GM21447 (cell line): ENCODE measurements at regions not wholly inside any gene's neighbourhood (a gene's known extent, or its start where the extent isn't known, plus 50 kb on each side); places are given as distances from the start of the nearest gene placed in this dataset.

Experiments
- ATAC-seq: cut with Tn5 transposase; IDR thresholded peaks from one replicate; pipeline ENCODE4 v1.9.1; 2021; ENCODE audit not compliant: unreplicated experiment

DNA sequence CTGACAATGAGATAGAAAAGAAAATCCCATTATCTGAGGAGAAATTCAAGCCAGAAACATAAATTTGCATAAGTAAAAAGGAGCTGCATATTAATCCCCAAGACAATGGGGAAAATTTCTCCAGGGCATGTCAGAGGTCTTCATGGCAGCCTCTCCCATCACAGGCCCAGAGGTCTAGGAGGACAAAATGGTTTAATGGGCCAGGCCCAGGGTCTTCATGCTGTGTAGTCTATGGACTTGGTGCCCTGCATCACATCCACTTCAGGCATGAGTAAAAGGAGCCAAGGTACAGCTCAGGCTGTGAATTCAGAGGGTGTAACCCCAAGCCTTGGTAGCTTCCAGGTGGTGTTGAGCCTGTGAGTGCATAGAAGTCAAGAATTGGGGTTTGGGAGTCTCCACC lies 1097.2 kb upstream of the RAG2 start:
- no peak for ATAC-seq

DNA sequence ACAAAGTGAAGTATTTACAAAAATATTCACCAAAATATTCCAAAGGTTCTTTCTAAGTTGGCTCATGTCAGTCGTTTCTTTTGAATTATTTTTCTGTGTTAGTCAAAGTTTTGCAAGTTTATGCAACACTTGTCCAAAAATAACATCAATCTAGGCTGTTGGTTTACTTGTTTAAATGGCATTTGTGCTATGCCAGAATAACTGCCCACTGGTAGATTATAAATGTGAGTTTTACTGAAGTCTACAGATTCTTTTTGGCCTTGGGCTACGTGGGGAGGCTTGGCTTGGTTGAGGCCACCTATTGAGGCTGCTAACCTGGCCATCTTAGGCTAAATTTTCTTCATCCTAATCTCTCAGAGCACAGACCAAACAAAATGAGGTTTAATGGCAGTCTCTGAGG lies 1091.9 kb upstream of the RAG2 start:
- ATAC-seq = no peak

DNA sequence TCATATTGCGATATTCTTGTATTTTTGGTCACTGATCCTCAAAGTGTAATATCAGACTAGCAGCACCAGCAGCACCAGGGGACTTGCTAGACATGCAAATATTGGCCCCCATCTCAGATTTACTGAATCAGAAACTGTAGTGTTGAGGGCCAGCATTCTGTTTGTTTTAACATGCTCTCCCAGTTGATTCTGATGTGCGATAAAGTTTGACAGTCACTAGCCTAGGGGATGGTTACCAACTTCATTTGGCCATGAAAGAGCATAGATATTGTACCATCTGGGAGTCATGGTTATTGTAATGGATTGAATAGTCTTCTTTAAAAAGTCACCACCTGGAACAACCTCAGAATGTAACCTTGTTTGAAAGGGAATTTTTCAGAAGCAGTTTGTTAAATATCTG lies 1090.4 kb upstream of the RAG2 start:
- ATAC-seq = no peak

DNA sequence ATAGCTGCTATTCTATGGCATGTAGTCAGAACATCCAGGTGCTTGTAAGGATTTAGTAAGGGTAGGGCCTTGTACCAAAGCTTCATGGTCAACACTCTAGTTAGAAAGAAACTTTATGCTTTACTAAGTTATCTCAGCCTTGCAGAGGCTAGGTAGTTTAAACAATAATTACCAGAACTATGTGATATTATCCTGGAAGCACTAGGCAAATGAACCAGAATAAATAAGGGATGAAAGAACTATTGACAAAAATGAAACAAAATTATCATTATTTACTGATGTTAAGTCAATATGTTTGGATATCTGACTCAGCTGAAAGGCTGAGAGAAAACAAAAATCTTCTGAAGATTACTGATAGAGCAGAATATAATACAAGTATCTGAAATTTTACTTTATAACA lies 1089.1 kb upstream of the RAG2 start:
- no peak for ATAC-seq

DNA sequence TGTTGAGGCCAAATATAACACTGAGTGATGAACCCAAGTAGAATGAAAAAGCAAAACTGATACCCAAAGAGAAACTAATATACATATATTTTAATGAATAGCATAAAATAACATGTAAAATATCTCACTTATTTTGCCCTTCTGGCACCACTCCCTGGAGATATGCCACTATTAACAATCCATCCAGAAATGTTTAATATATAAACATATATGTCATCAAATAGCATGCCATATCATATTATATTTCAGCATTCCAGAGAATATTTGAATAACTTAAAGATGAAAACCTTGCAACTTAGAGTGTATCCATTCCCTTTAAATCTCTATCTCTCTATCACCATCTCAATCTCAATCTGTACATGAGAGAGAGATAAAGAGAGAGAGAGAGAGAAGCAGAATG lies 1073.3 kb upstream of the RAG2 start:
- no peak for ATAC-seq

DNA sequence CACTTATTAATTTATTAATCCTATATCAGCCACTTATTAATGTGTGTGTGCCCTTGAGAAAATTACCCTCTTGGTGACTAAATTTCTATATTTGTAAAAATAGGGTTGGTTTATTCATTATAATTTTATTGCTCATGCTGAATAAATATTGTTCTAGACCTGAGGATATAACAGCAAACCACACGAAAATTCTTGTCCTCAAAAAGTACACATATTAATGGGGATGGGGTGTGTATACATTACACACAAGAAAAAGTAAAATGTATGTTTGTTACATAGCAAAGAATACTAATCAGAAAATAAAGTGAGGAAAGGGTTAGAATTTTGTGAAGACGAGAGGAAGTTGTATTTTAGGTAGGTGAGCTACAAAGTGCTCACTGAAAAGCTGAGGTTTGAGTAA lies 1068.9 kb upstream of the RAG2 start:
- no peak for ATAC-seq

DNA sequence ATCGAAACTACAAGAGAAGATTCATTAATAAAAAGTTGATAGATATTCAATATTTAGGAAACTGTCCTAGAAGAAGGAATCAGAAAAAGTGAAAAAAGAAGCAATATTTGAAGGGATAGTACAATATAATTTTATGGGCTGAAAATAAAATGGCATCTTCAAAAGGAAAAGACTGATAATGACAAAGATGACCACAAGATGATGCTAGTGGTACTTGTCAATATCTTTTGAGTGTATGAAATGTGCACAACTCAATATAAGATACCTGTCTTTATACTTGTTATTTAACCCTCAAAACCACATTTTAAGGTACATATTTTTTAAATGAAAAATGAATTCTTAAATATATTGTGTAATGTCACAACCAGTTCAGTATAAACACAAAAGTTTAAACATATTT lies 1059.6 kb upstream of the RAG2 start:
- no peak for ATAC-seq

DNA sequence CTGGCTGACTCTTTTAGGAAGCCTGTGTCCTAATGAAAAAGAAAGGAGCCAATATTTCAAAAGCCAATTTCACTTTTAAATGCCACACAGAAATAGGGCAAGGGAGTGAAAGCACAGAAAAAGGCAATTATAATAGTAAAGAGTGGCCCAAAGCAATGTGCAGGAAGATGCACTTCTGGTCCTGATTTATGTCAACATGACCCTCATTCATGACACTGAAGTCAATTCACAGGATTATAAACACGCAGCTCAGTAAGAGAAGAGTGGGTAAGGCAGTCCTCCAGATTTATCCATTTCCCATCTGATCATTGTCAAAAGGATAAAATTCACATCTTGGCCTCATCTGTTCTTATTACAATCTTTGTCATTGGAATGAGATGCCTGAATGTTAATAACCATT lies 1049.7 kb upstream of the RAG2 start:
- ATAC-seq = no peak

DNA sequence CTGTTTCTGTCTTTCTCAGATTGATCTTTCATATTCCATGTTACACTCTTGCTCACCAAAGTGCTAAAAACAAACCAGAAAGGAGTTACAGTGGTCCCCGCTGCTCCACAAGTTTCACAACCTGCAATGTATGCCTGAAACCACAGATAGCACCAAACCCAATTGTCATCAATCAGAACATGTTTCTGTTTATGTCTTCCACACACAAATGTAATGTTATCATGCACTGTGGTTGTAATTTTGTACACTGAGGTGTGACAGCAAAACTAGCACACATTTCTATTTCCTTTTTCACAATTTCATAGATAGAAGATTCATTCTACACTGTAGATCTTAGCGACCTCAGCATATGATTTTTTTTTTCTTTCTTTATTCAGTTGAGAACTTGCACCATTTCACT lies 1045.9 kb upstream of the RAG2 start:
- no peak for ATAC-seq

DNA sequence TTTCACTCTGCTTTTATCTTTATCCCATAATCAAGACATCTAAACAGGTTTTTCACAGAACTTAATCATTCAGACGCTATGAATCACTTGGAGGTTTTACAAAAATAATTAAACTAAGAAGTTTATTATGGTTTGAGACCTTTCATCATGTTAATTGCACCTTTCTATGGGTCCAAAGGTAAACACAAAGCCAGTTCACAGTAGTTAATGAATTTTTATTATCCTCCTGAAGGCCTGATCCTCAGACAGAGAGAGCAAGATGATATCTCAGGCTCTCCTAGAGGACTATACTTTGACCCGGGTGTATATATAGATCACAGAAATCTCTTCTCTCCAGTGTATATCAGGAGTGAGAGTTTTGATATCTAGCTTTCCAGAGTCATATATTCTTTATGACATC lies 1044.3 kb upstream of the RAG2 start:
- ATAC-seq = no peak

DNA sequence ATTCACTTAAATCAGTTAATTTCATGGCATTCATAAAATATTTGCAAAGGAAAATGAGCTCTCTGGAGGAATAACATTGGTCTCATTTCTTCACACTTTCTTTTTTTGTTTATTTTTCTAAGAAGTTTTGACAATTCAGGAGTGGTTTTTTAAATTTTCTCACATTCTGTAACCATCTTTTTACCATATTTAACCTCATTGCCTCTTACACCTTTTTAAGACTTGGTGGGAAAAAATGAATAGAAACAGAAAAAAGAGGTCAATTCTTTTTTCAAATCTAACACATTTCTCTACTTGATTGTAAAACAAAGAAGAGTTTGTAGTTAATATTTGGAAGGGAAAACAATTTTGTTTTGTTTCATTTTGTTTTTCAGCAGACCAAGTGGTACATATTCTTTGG lies 1034.7 kb upstream of the RAG2 start:
- no peak for ATAC-seq

DNA sequence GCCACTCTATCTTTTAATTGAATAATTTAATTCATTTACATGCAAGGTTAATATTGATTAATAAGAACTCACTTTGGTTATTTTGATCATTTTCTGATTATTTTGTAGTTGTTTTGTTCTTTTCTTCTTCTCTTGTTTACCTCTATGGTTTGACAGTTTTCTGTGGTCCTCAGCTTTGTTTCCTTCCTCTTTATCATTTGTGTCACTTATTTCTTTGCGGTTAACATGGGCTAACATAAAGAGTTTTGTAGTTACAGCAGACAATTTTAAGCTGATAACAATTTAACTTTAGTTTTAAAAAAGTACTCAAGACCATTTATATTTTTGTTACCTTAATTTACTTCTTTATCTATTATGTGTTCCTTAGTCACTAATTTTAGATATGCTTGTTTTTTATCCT lies 1032.8 kb upstream of the RAG2 start:
- no peak for ATAC-seq

DNA sequence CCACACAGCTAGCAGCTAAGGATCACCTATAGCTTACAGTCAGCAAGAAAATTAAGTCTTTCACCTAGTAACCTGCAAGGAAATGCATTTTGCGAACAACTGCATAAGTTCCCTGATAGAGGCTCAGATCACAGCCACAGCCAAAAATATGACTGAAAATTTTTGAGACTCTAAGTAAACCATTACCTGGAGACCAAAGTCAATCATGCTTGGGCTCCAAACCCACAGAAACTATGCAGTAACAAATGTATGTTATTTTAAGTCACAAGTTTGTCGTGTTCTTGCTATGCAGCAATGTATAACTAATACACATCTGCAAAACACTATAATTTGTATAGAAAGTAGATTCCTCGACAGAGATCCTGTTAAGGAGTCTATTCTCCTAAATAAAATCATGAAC lies 1025.7 kb upstream of the RAG2 start:
- ATAC-seq = no peak

DNA sequence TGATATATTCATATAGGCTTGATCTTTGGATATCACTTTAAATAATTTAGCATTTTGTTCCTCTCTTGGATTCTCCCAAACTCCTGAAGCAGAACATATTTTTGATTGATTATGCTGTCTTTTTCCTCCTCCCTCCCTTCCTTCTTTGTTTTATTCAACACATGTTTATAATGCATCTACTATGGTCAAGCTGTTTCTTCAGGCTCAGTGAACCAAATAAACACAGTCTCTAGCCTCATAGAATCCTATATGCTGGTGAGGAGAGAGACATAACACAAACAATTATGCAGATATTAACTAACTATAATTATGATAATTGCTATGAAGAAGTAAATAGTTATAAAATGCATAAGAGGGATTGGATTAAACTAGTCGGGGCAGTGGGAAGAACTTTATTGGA lies 1023.6 kb upstream of the RAG2 start:
- no peak for ATAC-seq

DNA sequence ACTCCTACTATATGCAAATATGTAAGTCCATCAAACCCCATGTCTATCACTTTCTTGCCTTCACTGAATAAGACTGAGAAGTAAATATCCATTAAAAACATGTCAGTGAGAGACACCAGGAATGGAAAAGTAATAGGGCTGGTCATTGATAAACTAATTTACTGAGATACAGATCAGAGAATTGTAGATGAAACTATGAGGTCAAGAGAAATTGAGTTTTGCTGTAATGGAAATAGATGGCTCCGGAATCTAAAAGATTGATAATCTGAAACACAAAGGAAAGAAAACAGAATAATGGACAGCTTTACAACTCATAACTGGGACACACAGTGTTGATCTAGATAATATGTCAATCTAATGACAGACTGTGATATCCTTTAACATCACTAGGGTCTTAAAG lies 1018.3 kb upstream of the RAG2 start:
- ATAC-seq = no peak

DNA sequence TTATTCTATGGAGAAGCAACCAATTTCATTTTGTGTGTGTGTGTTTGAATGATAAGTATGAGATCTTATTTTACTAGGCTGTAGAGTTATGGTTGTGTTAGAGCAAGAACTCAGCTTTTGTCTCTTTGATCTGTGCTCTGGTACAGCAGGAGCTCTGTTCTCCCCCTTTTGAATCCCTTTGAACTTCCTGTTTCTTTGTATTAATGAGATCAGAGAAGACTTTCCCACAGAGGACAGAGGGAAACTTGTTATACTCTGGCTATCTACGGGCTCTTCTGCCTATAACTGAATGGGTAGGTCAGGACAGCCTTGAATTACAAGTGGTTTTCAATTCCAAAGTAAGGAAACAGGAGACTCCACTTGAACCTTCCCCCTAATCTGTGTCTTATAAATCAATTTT lies 1015.0 kb upstream of the RAG2 start:
- no peak for ATAC-seq

DNA sequence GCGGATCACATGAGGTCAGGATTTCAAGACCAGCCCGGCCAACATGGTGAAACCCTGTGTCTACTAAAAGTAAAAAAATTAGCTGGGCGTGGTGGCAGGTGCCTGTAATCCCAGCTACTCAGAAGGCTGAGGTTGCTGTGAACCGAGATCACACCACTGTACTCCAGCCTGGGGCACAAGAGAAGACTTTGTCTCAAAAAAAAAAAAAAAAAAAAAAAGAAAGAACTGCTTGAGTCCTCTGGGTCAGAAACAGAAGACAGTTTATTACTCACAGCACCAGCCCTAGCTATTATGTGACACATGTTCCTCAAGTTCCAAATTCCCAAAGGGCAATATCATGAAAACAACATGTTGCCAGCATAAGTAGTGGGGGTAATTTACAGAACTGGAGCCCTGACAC lies 1014.1 kb upstream of the RAG2 start:
- ATAC-seq = no peak

DNA sequence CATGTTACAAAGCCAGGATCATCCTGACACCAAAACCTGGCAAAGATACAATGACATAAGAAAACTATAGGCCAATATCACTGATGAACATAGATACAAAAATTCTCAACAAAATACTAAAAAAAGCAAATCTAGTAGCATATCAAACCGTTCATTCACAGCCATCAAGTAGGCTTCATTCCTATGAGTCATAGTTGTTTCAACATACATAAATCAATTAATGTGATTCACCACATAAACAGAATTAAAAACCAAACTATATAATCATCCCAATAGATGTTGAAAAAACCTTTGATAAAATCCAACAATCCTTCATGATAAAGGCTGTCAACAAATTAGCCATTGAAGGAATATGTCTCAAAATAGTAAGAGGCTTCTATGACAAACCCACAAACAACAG lies 1007.2 kb upstream of the RAG2 start:
- ATAC-seq = no peak

DNA sequence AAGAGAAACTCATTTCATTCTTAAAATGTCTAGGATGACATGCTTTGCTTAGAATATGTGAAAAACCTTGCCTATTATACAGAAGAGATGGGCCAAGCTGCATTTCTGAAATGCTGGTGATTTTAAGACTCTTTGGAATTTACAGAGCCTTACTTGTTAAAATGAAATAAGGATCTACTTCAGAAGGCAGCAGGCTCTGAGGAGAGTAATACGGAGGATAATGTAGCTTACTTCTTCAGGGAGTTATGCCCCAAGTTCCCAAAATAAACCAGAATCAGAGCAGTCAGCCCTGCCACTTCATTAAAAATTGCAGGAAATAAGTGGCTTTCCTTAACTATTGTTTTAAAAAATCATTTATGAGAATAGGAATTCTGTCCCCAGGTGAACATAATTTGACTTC lies 1000.3 kb upstream of the RAG2 start:
- no peak for ATAC-seq

DNA sequence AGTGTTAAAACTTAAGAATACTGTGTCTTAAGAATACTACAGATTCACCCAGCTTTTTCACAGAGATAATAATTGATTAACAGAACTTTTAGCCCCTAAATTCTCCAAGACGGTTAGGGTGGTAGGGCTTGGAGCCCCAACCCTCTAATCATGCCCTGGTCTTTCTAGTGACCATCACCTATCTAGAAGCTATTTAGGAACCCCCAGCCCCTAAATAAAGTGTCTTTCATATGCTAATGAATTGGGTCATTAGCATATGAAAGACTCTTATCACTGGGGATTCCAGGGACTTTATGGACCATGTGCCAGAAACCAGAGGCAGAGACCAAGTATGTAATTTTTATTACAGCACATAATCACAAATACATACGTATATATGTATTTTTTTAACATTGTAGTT lies 999.7 kb upstream of the RAG2 start:
- no peak for ATAC-seq

DNA sequence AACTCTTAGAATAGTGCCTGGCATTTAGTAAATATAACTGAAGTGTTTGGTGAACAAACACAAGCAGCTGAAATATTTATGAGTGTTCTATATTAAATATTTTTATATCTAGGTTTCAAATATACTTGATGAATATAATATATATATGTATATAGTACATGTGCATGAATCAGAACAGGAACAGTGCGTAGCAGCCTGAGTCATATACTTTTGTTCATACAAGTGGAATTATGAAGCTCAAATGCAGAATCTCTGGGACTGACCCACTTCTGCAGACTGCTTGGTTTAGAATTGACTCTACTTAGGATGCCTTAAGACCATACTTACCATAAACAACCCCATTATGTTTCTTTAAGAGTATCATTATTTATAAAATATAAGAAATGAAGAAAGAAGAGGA lies 997.8 kb upstream of the RAG2 start:
- ATAC-seq = no peak

DNA sequence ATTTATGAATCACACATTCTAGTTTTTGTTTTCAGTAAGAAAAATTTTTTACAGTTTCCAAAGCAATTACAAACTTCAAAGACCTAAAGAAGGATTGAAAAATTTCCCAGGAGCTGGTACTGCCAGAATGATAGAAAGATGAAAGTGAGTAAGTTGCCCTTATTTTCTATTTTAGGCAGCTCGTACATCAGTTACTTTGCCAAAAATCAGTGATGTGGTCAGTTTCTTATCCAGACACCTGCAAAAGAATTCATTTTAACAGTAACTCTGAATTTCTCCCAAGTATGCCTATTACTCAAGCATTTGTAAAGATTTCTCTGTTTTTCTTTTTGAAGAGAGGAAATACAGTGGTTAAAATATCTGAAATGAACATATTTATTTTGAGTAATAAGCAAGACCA lies 976.3 kb upstream of the RAG2 start:
- no peak for ATAC-seq

DNA sequence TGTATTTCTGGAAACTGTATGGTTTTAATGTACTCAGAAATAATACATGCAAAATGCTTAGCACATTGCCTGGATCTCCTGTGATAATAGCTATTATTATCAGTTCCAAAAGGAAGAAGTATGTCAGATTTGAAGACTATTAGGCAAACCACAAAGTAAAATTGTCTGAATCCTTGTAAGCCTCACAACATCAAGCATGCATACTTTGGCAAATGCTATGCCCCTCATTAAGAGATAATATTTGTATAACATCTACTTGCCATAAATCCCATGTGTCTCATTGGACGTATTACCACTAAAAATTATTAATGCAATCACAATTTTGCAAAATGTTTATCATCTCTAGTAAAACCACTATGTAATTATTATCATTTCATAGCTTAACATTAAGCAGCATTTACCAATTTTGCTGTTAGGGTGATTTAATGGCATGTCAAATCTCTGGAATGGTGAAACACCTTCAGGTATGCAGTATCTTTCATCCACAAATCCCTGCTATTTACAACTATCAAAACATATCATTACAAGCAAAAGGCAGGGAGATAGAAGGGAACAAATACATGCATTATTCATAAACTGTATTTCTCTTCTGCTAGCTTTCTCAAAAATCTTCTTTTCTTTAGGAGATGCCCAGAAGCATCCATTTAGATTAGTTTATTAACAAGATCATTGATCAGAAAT lies 974.6 kb upstream of the RAG2 start:
- no peak for ATAC-seq

DNA sequence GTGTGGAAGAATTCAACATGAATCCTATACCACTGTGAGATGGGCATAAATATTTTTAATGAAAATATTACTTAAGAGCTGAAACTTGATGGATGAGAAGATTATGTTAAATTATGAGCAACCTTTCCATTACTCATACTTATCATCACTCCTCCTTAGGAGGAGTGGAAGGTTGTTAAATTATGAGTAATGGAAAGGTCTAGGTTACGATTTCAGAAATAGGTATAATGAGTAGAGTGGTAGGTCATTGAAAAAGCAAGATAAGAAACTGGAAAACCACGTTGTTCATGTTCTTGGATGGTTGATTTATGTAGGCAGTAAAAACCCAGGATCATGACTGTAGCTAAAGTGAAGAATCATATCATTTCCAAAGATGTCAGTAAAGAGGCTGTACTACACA lies 973.2 kb upstream of the RAG2 start:
- no peak for ATAC-seq
